Right forelimb (tissue), 1 donor: ENCODE measurements at regions not wholly inside any gene's neighbourhood (a gene's known extent, or its start where the extent isn't known, plus 50 kb on each side); places are given as distances from the start of the nearest gene placed in this dataset.
"Not testable (repeated sequence)": the region's sequence is repeated elsewhere in the genome, so short reads cannot be mapped to it uniquely, and the experiment has no call there.

Source experiments
- DNase-seq: peaks from one replicate; pipeline ENCODE4 v3.0.0-alpha.2; 2018

GRCh38 chr1:187928696-187929095, 1099.9 kb downstream of the PLA2G4A start:
- DNase-seq = no peak

GRCh38 chr1:187931776-187932175, 1103.0 kb downstream of the PLA2G4A start:
- DNase-seq = no peak

- no peak for DNase-seq
These were observed 1105.0 kb downstream of the PLA2G4A start for GRCh38 chr1:187933562-187934419.

GRCh38 chr1:187936667-187937066, 1107.9 kb downstream of the PLA2G4A start:
- no peak for DNase-seq

GRCh38 chr1:187938092-187938491, 1109.3 kb downstream of the PLA2G4A start:
- no peak for DNase-seq

- DNase-seq = no peak
These were observed 1114.2 kb downstream of the PLA2G4A start for GRCh38 chr1:187942986-187943385.

- no peak for DNase-seq
These were observed 1115.1 kb downstream of the PLA2G4A start for GRCh38 chr1:187943606-187944403.

- not testable (repeated sequence) for DNase-seq
These were observed 1117.9 kb downstream of the PLA2G4A start for GRCh38 chr1:187946661-187947060.

- no peak for DNase-seq
These were observed 1118.6 kb downstream of the PLA2G4A start for GRCh38 chr1:187947359-187947758.

GRCh38 chr1:187948170-187948794, 1119.5 kb downstream of the PLA2G4A start:
- no peak for DNase-seq

- no peak for DNase-seq
These were observed 1120.8 kb downstream of the PLA2G4A start for GRCh38 chr1:187949567-187949966.

GRCh38 chr1:187951817-187952216, 1123.1 kb downstream of the PLA2G4A start:
- DNase-seq = no peak

- DNase-seq = no peak
These were observed 1123.7 kb downstream of the PLA2G4A start for GRCh38 chr1:187952446-187952845.

- DNase-seq = no peak
These were observed 1128.2 kb downstream of the PLA2G4A start for GRCh38 chr1:187956975-187957374.

- no peak for DNase-seq
These were observed 1129.5 kb downstream of the PLA2G4A start for GRCh38 chr1:187958207-187958606.

- DNase-seq = no peak
These were observed 1130.3 kb downstream of the PLA2G4A start for GRCh38 chr1:187959062-187959461.

GRCh38 chr1:187960125-187960638, 1131.4 kb downstream of the PLA2G4A start:
- no peak for DNase-seq

GRCh38 chr1:187961895-187962294, 1133.1 kb downstream of the PLA2G4A start:
- no peak for DNase-seq

- no peak for DNase-seq
These were observed 1143.1 kb downstream of the PLA2G4A start for GRCh38 chr1:187971851-187972250.

- DNase-seq = no peak
These were observed 1148.5 kb downstream of the PLA2G4A start for GRCh38 chr1:187977298-187977697.

- DNase-seq = no peak
These were observed 1156.6 kb downstream of the PLA2G4A start for GRCh38 chr1:187985145-187985896.

GRCh38 chr1:187985897-187986654, 1157.3 kb downstream of the PLA2G4A start:
- no peak for DNase-seq
